Loucy (cell line): ENCODE measurements at regions not wholly inside any gene's neighbourhood (a gene's known extent, or its start where the extent isn't known, plus 50 kb on each side); places are given as distances from the start of the nearest gene placed in this dataset.

ENCODE experiments used
- CTCF ChIP-seq: fragments of 200-600 bp; sonication (generic); conservative IDR thresholded peaks from 2 replicates; pipeline ENCODE4 v1.5.1; 2014; ENCODE audit warnings: mild to moderate bottlenecking, antibody characterized with exemption, low read length
- EZH2phosphoT487 ChIP-seq: fragments of 200-600 bp; IDR thresholded peaks from 2 replicates; pipeline ENCODE4 v1.6.1; 2018; ENCODE audit warnings: antibody characterized with exemption, mild to moderate bottlenecking, moderate library complexity, borderline replicate concordance

- TF ChIP-seq CTCF (no peak), EZH2phosphoT487 (no peak)
These were observed 106.7 kb upstream of the CAV2 start for GRCh38 chr7:116392806-116393205.
